NB4 (cell line): ENCODE measurements at regions not wholly inside any gene's neighbourhood (a gene's known extent, or its start where the extent isn't known, plus 50 kb on each side); places are given as distances from the start of the nearest gene placed in this dataset.

Source experiments
- POLR2A ChIP-seq: IDR thresholded peaks from 2 replicates; pipeline ENCODE4 v1.6.1; 2011; ENCODE audit warnings: mild to moderate bottlenecking; ENCODE audit not compliant: insufficient read length; ENCODE audit errors: extremely low read depth
- TF ChIP-seq, protein P1 (sequence below): IDR thresholded peaks from one replicate; pipeline ENCODE4 v1.5.1; 2012; ENCODE audit warnings: low read depth, low read length

DNA sequence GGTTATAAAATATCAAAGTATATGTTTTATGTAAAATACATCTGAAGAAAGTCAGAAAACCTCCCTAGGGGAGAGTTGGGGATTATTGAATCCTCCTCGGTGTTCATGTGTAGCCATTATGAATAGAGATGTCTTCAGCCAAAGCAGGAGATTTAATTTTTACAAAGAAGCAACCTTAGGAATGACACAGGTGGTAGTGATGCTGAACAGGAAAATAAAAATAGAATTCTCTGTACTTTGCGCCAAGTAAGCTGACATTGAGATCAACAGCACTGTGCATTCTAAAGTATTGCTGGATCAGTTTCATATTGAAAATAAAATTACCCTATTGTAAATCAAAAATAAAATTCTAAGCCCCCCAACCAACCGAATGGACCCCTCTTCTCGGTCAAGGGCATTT lies 132.8 kb upstream of the TRHDE start:
- TF ChIP-seq POLR2A = no peak
- TF ChIP-seq, protein P1, sequence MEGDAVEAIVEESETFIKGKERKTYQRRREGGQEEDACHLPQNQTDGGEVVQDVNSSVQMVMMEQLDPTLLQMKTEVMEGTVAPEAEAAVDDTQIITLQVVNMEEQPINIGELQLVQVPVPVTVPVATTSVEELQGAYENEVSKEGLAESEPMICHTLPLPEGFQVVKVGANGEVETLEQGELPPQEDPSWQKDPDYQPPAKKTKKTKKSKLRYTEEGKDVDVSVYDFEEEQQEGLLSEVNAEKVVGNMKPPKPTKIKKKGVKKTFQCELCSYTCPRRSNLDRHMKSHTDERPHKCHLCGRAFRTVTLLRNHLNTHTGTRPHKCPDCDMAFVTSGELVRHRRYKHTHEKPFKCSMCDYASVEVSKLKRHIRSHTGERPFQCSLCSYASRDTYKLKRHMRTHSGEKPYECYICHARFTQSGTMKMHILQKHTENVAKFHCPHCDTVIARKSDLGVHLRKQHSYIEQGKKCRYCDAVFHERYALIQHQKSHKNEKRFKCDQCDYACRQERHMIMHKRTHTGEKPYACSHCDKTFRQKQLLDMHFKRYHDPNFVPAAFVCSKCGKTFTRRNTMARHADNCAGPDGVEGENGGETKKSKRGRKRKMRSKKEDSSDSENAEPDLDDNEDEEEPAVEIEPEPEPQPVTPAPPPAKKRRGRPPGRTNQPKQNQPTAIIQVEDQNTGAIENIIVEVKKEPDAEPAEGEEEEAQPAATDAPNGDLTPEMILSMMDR = no peak
